SK-N-MC (cell line): ENCODE measurements at regions not wholly inside any gene's neighbourhood (a gene's known extent, or its start where the extent isn't known, plus 50 kb on each side); places are given as distances from the start of the nearest gene placed in this dataset.

Source experiments
- FOXP2 ChIP-seq: optimal IDR thresholded peaks from 2 replicates; pipeline ENCODE3; 2011; ENCODE audit warnings: mild to moderate bottlenecking, moderate library complexity; ENCODE audit not compliant: insufficient read depth; ENCODE audit errors: extremely low read length, control extremely low read depth
- POLR2AphosphoS5 ChIP-seq: IDR thresholded peaks from 2 replicates; pipeline ENCODE4 v1.6.1; 2012; ENCODE audit warnings: mild to moderate bottlenecking, low read depth, low read length, borderline replicate concordance

GRCh38 chr12:24427776-24428175 is 478.3 kb upstream of the SOX5 start:
- TF ChIP-seq POLR2AphosphoS5 (no peak), FOXP2 (no peak)
